ENCODE measurements at regions not wholly inside any gene's neighbourhood (a gene's known extent, or its start where the extent isn't known, plus 50 kb on each side); places are given as distances from the start of the nearest gene placed in this dataset.

DNA sequence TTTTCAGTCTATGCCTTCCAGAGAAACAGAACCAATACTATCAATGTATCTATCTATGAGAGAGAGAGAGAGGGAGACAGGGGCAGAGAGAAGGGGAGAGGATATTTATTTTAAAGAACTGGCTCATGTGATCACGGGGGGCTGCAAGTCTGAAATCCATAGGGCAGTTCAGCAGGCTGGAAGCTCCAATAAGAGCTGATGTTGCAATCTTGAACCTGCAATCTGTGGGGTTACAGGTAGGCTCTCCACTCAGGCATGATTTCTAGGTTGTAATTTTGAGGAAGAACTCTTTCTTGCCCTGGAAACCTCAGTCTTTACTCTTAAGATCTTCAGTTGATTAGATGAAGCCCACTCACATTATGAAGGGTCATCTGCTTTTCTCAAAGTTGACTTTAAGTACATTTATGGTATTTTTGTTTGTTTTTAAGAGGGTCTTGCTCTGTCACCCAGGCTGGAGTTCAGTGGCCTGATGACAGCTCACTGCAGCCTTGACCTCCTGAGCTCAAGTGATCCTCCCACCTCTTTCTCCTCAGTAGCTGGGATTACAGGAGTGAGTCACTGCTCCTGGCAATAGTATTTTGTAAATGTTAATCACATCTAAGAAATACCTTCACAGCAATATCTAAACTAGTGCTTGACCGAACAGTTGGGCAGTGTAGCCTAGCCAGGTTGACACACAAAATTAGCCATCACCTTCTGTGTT lies 376.4 kb downstream of the FGF9 start:
- POLR2A ChIA-PET = no interaction called here
- Histone ChIP-seq H3K36me3 (replicated peaks in 1 of 2; ENCODE audit: control insufficient read depth in 1 of 2, insufficient read depth in 2 of 2, low read length in 1 of 2) (no peaks in the 10 kb centered on the region), H3K9me2 (no peaks in the 10 kb centered on the region), H3K27ac (ENCODE audit: low read depth in 2 of 2, low read length in 1 of 2) (no peak overlapping the region), H4K20me1 (ENCODE audit: insufficient read depth) (no peaks in the 10 kb centered on the region), H3K4me1 (ENCODE audit: control insufficient read depth in 1 of 2, insufficient read depth in 2 of 2, low read depth in 1 of 2, low read length in 1 of 2) (no peaks in the 10 kb centered on the region), H3K79me2 (ENCODE audit: insufficient read depth) (no peaks in the 10 kb centered on the region), H3K27me3 (ENCODE audit: insufficient read depth) (no peaks in the 10 kb centered on the region), H2AFZ (ENCODE audit: low read depth) (no peak overlapping the region), H3F3A (replicated peaks; ENCODE audit: insufficient read depth) (no peaks in the 10 kb centered on the region), H3K9me3 (no peaks in the 10 kb centered on the region), H3K4me3 (ENCODE audit: low read depth in 2 of 2, low read length in 1 of 2) (no peak overlapping the region), H3K9ac (no peak overlapping the region), H3K4me2 (no peak overlapping the region)
- CTCF ChIA-PET = no interaction called here
- no peak for DNase-seq
- 7% methylated on average over 2 of the region's 2 CpGs for WGBS (ENCODE audit: low lambda C conversion rate)
- TF ChIP-seq, protein P1, sequence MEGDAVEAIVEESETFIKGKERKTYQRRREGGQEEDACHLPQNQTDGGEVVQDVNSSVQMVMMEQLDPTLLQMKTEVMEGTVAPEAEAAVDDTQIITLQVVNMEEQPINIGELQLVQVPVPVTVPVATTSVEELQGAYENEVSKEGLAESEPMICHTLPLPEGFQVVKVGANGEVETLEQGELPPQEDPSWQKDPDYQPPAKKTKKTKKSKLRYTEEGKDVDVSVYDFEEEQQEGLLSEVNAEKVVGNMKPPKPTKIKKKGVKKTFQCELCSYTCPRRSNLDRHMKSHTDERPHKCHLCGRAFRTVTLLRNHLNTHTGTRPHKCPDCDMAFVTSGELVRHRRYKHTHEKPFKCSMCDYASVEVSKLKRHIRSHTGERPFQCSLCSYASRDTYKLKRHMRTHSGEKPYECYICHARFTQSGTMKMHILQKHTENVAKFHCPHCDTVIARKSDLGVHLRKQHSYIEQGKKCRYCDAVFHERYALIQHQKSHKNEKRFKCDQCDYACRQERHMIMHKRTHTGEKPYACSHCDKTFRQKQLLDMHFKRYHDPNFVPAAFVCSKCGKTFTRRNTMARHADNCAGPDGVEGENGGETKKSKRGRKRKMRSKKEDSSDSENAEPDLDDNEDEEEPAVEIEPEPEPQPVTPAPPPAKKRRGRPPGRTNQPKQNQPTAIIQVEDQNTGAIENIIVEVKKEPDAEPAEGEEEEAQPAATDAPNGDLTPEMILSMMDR (IDR thresholded peaks at IDR 0.05) = no peak
- TF ChIP-seq, protein P2, sequence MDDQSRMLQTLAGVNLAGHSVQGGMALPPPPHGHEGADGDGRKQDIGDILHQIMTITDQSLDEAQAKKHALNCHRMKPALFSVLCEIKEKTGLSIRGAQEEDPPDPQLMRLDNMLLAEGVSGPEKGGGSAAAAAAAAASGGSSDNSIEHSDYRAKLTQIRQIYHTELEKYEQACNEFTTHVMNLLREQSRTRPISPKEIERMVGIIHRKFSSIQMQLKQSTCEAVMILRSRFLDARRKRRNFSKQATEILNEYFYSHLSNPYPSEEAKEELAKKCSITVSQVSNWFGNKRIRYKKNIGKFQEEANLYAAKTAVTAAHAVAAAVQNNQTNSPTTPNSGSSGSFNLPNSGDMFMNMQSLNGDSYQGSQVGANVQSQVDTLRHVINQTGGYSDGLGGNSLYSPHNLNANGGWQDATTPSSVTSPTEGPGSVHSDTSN (IDR thresholded peaks at IDR 0.05) = no peak
- TF ChIP-seq, protein P3, sequence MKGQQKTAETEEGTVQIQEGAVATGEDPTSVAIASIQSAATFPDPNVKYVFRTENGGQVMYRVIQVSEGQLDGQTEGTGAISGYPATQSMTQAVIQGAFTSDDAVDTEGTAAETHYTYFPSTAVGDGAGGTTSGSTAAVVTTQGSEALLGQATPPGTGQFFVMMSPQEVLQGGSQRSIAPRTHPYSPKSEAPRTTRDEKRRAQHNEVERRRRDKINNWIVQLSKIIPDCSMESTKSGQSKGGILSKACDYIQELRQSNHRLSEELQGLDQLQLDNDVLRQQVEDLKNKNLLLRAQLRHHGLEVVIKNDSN (IDR thresholded peaks at IDR 0.05; ENCODE audit: borderline replicate concordance, low read depth) = no peak
- TF ChIP-seq RAD21 (IDR thresholded peaks at IDR 0.05; ENCODE audit: low read length) (no peak), NFIC (IDR thresholded peaks at IDR 0.05; ENCODE audit: borderline replicate concordance) (no peak), GATA2 (CRISPR knock-in tag; IDR thresholded peaks at IDR 0.05) (no peak), JUND (IDR thresholded peaks at IDR 0.05) (no peak), TEAD4 (IDR thresholded peaks at IDR 0.05; ENCODE audit: borderline replicate concordance, insufficient read depth) (no peak), MXI1 (IDR thresholded peaks at IDR 0.05; ENCODE audit: low read depth, low read length) (no peak)

DNA sequence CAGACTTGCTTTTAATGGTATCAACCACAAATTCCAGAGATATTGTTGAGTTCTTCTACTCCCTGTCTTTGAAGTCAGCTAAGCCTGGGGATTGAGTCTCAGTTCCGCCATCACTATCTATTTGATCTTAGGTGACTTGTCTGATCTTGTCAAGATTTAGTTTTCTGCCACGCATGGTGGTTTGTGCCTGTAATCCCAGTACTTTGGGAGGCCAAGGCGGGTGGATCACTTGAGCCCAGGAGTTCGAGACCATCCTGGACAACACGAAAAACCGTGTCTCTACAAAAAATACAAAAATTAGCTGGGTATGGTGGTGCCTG lies 376.9 kb downstream of the FGF9 start:
- Histone ChIP-seq H3K4me2 (no peak overlapping the region), H3K4me1 (ENCODE audit: control insufficient read depth in 1 of 2, insufficient read depth in 2 of 2, low read depth in 1 of 2, low read length in 1 of 2) (no peaks in the 10 kb centered on the region), H3K27ac (ENCODE audit: low read depth in 2 of 2, low read length in 1 of 2) (no peak overlapping the region), H3K4me3 (ENCODE audit: low read depth in 2 of 2, low read length in 1 of 2) (no peak overlapping the region), H3K9ac (no peak overlapping the region), H2AFZ (ENCODE audit: low read depth) (no peak overlapping the region), H3K36me3 (replicated peaks in 1 of 2; ENCODE audit: control insufficient read depth in 1 of 2, insufficient read depth in 2 of 2, low read length in 1 of 2) (no peaks in the 10 kb centered on the region), H3K9me3 (no peaks in the 10 kb centered on the region), H3F3A (replicated peaks; ENCODE audit: insufficient read depth) (no peaks in the 10 kb centered on the region), H3K9me2 (no peaks in the 10 kb centered on the region), H3K27me3 (ENCODE audit: insufficient read depth) (no peaks in the 10 kb centered on the region), H4K20me1 (ENCODE audit: insufficient read depth) (no peaks in the 10 kb centered on the region), H3K79me2 (ENCODE audit: insufficient read depth) (no peaks in the 10 kb centered on the region)
- DNase-seq = no peak
- CTCF ChIA-PET = no interaction called here
- TF ChIP-seq ELF1 (IDR thresholded peaks at IDR 0.05) = no peak
- TF ChIP-seq, protein P4, sequence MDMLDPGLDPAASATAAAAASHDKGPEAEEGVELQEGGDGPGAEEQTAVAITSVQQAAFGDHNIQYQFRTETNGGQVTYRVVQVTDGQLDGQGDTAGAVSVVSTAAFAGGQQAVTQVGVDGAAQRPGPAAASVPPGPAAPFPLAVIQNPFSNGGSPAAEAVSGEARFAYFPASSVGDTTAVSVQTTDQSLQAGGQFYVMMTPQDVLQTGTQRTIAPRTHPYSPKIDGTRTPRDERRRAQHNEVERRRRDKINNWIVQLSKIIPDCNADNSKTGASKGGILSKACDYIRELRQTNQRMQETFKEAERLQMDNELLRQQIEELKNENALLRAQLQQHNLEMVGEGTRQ (IDR thresholded peaks at IDR 0.05; ENCODE audit: borderline replicate concordance, low read depth, low read length) = no peak
- no peak for TF ChIP-seq GABPA (IDR thresholded peaks at IDR 0.05; ENCODE audit: low read depth)
- TF ChIP-seq RXRA (IDR thresholded peaks at IDR 0.05; ENCODE audit: borderline replicate concordance, low read depth) = no peak
- no peak for TF ChIP-seq SIN3A (IDR thresholded peaks at IDR 0.05; ENCODE audit: borderline replicate concordance, low read depth, low read length)
- TF ChIP-seq NFIC (IDR thresholded peaks at IDR 0.05; ENCODE audit: borderline replicate concordance) = no peak
- no peak for TF ChIP-seq YY1 (IDR thresholded peaks at IDR 0.05; ENCODE audit: low read depth)
- TF ChIP-seq EP300 (IDR thresholded peaks at IDR 0.05; ENCODE audit: borderline replicate concordance in 1 of 2, low read depth in 1 of 2, low read length in 1 of 2) = no peak
- WGBS (ENCODE audit: low lambda C conversion rate) = 5% methylated on average over 6 of the region's 6 CpGs
- POLR2A ChIA-PET = no interaction called here

Data from SK-N-SH (cell line).